Panc1 (cell line): ENCODE measurements at regions not wholly inside any gene's neighbourhood (a gene's known extent, or its start where the extent isn't known, plus 50 kb on each side); places are given as distances from the start of the nearest gene placed in this dataset.
"Not testable (repeated sequence)": the region's sequence is repeated elsewhere in the genome, so short reads cannot be mapped to it uniquely, and the experiment has no call there.

Source experiments
- ATAC-seq: fragments of 200-7000 bp; cut with Tn5 transposase; 2 replicates; pipeline ENCODE4 v1.9.1; 2020; ENCODE audit warnings: mild to moderate bottlenecking, moderate library complexity
- BruUV-seq: library from RNA; stranded (reverse); fragments of 400-500 nt; replicated peaks from 2 replicates; lab custom pipeline; 2021; lab: Mats Ljungman, UMichigan
- CTCF ChIA-PET: fragments of 300-600 bp; sonication (Branson Sonifier 250); formaldehyde crosslinking; loops from one replicate; lab custom pipeline; 2022; ENCODE audit warnings: antibody characterized with exemption; lab: Charles Lee
- POLR2A ChIA-PET: fragments of 300-600 bp; sonication (Branson Sonifier 250); formaldehyde crosslinking; loops from one replicate; lab custom pipeline; 2022; ENCODE audit warnings: antibody characterized with exemption; lab: Charles Lee
- DNase-seq: peaks from one replicate; pipeline ENCODE4 v3.0.0-alpha.2; 2010; ENCODE audit warnings: low read depth, low spot score
- H3K27ac ChIP-seq: 2 replicates; pipeline ENCODE4 v1.5.1; 2011; ENCODE audit warnings: mild to moderate bottlenecking, low read length, inconsistent platforms
- H3K27me3 ChIP-seq: fragments of 200-500 bp; sonication (Bioruptor generic); 2 replicates; pipeline ENCODE4 v1.6.0; 2014; ENCODE audit warnings: low read length, inconsistent platforms; ENCODE audit not compliant: control insufficient read depth, insufficient read depth
- H3K36me3 ChIP-seq: fragments of 200-500 bp; sonication (Bioruptor generic); 2 replicates; pipeline ENCODE4 v1.5.1; 2014; ENCODE audit warnings: inconsistent platforms, mild to moderate bottlenecking, low read length, moderate library complexity; ENCODE audit not compliant: control insufficient read depth, insufficient read depth
- H3K4me1 ChIP-seq: 2 replicates; pipeline ENCODE4 v1.5.1; 2011; ENCODE audit warnings: inconsistent platforms, mild to moderate bottlenecking, low read length, moderate library complexity; ENCODE audit not compliant: control insufficient read depth, insufficient read depth
- H3K4me3 ChIP-seq, 2 experiments: 2 replicates each; pipeline ENCODE4 v1.5.1; 2011 to 2012; ENCODE audit warnings: low read depth in 2 of 2, low read length in 2 of 2, mild to moderate bottlenecking in 2 of 2, inconsistent platforms in 1 of 2, moderate library complexity in 1 of 2
- H3K9me3 ChIP-seq: fragments of 200-500 bp; sonication (Bioruptor generic); 2 replicates; pipeline ENCODE4 v1.5.1; 2014; ENCODE audit warnings: low read depth, mild to moderate bottlenecking, inconsistent platforms, low read length, moderate library complexity; ENCODE audit not compliant: control insufficient read depth, insufficient read depth
- POLR2AphosphoS5 ChIP-seq: IDR thresholded peaks from 2 replicates; pipeline ENCODE4 v1.6.1; 2012; ENCODE audit warnings: mild to moderate bottlenecking, low read depth, low read length, moderate library complexity
- REST ChIP-seq, 2 experiments: IDR thresholded peaks; 2 replicates each; pipeline ENCODE4 v1.6.1; 2011 to 2012; ENCODE audit warnings: low read depth in 2 of 2, control low read depth in 1 of 2, low read length in 1 of 2, mild to moderate bottlenecking in 1 of 2, moderate library complexity in 1 of 2; ENCODE audit not compliant: insufficient read depth in 1 of 2
- SIN3A ChIP-seq: IDR thresholded peaks from 2 replicates; pipeline ENCODE4 v1.6.1; 2012; ENCODE audit warnings: low read depth, mild to moderate bottlenecking, low read length, moderate library complexity, borderline replicate concordance; ENCODE audit not compliant: insufficient read depth
- TCF7L2 ChIP-seq: IDR thresholded peaks from 2 replicates; pipeline ENCODE4 v1.6.1; 2011; ENCODE audit warnings: mild to moderate bottlenecking, low read depth, low read length, inconsistent platforms
- in situ Hi-C: cut with HindIII; loops from 2 replicates; pipeline ENCODE4 v1.10.0; 2016; ENCODE audit warnings: low sequenced_read_pairs, low pct_unique_long_range_greater_than_20kb
- intact Hi-C: fragments of 100-400 bp; cut with micrococcal nuclease; formaldehyde crosslinking; loops from one replicate; pipeline ENCODE4 v1.10.0; 2022; ENCODE audit not compliant: unreplicated experiment
- TF ChIP-seq, protein P1 (sequence below): fragments of 450-650 bp; IDR thresholded peaks from 2 replicates; pipeline ENCODE4 v1.5.1; 2017; ENCODE audit warnings: mild to moderate bottlenecking

GRCh38 chr1:69090170-69090569, 477.6 kb upstream of the LRRC7 start:
- CTCF ChIA-PET = no interaction called here

DNA sequence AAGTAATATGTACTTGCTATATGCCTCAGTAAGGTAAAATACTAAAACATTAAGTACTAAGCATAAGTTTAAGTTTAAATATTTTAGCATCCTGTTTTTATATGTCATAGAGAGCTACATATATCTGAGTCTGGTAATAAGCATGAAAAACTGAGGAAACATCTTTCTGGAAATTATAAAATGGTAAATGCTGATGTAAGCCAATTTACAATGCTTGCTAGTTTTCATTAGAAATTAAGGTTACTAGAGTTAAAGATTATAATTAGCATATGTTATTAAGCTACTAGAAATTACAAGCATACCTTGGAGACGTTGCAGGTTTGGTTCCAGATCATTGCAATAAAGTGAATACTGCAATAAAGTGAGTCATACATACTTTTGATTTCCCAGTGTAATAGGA, 477.0 kb upstream of the LRRC7 start:
- H3K27me3 ChIP-seq = no peaks in the 10 kb centered on the region
- H3K36me3 ChIP-seq = no peaks in the 10 kb centered on the region
- no TSS peak for BruUV-seq
- TF ChIP-seq TCF7L2 (no peak), POLR2AphosphoS5 (no peak), SIN3A (no peak), REST (IDR thresholded peaks at IDR 0.05; ENCODE audit: insufficient read depth in 1 of 2, low read depth in 2 of 2, low read length in 1 of 2) (no peak)
- TF ChIP-seq, protein P1, sequence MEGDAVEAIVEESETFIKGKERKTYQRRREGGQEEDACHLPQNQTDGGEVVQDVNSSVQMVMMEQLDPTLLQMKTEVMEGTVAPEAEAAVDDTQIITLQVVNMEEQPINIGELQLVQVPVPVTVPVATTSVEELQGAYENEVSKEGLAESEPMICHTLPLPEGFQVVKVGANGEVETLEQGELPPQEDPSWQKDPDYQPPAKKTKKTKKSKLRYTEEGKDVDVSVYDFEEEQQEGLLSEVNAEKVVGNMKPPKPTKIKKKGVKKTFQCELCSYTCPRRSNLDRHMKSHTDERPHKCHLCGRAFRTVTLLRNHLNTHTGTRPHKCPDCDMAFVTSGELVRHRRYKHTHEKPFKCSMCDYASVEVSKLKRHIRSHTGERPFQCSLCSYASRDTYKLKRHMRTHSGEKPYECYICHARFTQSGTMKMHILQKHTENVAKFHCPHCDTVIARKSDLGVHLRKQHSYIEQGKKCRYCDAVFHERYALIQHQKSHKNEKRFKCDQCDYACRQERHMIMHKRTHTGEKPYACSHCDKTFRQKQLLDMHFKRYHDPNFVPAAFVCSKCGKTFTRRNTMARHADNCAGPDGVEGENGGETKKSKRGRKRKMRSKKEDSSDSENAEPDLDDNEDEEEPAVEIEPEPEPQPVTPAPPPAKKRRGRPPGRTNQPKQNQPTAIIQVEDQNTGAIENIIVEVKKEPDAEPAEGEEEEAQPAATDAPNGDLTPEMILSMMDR = no peak
- peaks cover 3% of the 10 kb centered on the region; the same call in 1 of the 2 replicates for H3K9me3 ChIP-seq
- POLR2A ChIA-PET = no interaction called here
- no peak overlapping the region for H3K4me3 ChIP-seq
- in situ Hi-C loops = no loop called here
- H3K27ac ChIP-seq = no peak overlapping the region
- ATAC-seq (no peak), DNase-seq (no peak)
- intact Hi-C loops = no loop called here
- CTCF ChIA-PET = no interaction called here
- H3K4me1 ChIP-seq = no peaks in the 10 kb centered on the region

More at GRCh38 chr1:69090170-69090569, 477.6 kb upstream of the LRRC7 start:
- DNase-seq = no peak
- no peaks in the 10 kb centered on the region for H3K4me1 ChIP-seq
- H3K9me3 ChIP-seq = peaks cover 3% of the 10 kb centered on the region; the same call in 1 of the 2 replicates
- H3K4me3 ChIP-seq = no peak overlapping the region
- TF ChIP-seq SIN3A (no peak), POLR2AphosphoS5 (no peak), REST (IDR thresholded peaks at IDR 0.05; ENCODE audit: insufficient read depth in 1 of 2, low read depth in 2 of 2, low read length in 1 of 2) (no peak)
- TF ChIP-seq, protein P1 = no peak
- BruUV-seq = no TSS peak
- in situ Hi-C loops (no loop called here), intact Hi-C loops (no loop called here)
- H3K27me3 ChIP-seq = no peaks in the 10 kb centered on the region
- no peak for ATAC-seq
- H3K36me3 ChIP-seq = no peaks in the 10 kb centered on the region
- POLR2A ChIA-PET = no interaction called here
- no peak overlapping the region for H3K27ac ChIP-seq

- H3K4me3 ChIP-seq, intact Hi-C loops, H3K4me1 ChIP-seq, H3K36me3 ChIP-seq, H3K27ac ChIP-seq, DNase-seq, H3K9me3 ChIP-seq, BruUV-seq, POLR2A ChIA-PET, H3K27me3 ChIP-seq, CTCF ChIA-PET, ATAC-seq, in situ Hi-C loops: not testable (repeated sequence)
Observed at GRCh38 chr1:69102058-69102457, 465.7 kb upstream of the LRRC7 start.
